ENCODE measurements at regions not wholly inside any gene's neighbourhood (a gene's known extent, or its start where the extent isn't known, plus 50 kb on each side); places are given as distances from the start of the nearest gene placed in this dataset.

DNA sequence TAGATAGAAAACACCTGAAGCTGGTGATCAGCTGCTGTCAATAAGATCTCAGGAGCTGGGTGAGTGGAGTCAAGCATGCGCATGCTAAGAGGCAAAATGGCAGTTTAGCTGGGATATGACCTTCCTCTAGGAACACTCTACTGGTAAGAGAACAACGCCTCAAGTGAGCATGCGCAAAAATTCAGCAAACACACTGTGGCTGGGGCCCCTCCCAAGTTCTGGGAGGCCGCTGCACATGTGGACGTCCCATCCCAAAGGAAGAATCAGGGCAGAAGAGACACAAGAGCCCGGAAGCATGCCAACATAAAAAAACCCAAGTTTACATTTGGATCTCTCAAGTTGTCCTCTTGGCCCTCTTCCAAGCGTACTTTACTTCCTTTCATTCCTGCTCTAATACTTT, 126.3 kb upstream of the F3 start:
- TF ChIP-seq, protein P1, sequence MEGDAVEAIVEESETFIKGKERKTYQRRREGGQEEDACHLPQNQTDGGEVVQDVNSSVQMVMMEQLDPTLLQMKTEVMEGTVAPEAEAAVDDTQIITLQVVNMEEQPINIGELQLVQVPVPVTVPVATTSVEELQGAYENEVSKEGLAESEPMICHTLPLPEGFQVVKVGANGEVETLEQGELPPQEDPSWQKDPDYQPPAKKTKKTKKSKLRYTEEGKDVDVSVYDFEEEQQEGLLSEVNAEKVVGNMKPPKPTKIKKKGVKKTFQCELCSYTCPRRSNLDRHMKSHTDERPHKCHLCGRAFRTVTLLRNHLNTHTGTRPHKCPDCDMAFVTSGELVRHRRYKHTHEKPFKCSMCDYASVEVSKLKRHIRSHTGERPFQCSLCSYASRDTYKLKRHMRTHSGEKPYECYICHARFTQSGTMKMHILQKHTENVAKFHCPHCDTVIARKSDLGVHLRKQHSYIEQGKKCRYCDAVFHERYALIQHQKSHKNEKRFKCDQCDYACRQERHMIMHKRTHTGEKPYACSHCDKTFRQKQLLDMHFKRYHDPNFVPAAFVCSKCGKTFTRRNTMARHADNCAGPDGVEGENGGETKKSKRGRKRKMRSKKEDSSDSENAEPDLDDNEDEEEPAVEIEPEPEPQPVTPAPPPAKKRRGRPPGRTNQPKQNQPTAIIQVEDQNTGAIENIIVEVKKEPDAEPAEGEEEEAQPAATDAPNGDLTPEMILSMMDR (IDR thresholded peaks at IDR 0.05), result no peak
- TF ChIP-seq EP300 (IDR thresholded peaks at IDR 0.05) (no peak), POLR2A (IDR thresholded peaks at IDR 0.05) (no peak)
